Muscle of leg (tissue), 3 donors: ENCODE measurements at regions not wholly inside any gene's neighbourhood (a gene's known extent, or its start where the extent isn't known, plus 50 kb on each side); places are given as distances from the start of the nearest gene placed in this dataset.
"Not testable (repeated sequence)": the region's sequence is repeated elsewhere in the genome, so short reads cannot be mapped to it uniquely, and the experiment has no call there.

Experiments used
- DNase-seq: peaks from one replicate; pipeline ENCODE4 v3.0.0; 2013
- H3K27ac ChIP-seq: one replicate; pipeline ENCODE4 v1.5.1; 2013; ENCODE audit warnings: mild to moderate bottlenecking, low read length, control low read depth
- H3K27me3 ChIP-seq: one replicate; pipeline ENCODE4 v1.6.1; 2013; ENCODE audit warnings: low read length; ENCODE audit not compliant: control insufficient read depth, insufficient read depth
- H3K36me3 ChIP-seq: one replicate; pipeline ENCODE4 v1.6.1; 2013; ENCODE audit warnings: low read length; ENCODE audit not compliant: control insufficient read depth, insufficient read depth
- H3K4me1 ChIP-seq: one replicate; pipeline ENCODE4 v1.6.1; 2013; ENCODE audit warnings: low read length; ENCODE audit not compliant: control insufficient read depth, insufficient read depth
- H3K4me3 ChIP-seq: one replicate; pipeline ENCODE4 v1.5.1; 2013; ENCODE audit warnings: low read length, control low read depth
- H3K9me3 ChIP-seq: replicated peaks from 2 replicates; pipeline ENCODE4 v1.6.1; 2013; ENCODE audit warnings: low read depth, low read length; ENCODE audit not compliant: control insufficient read depth
- WGBS: methylation state at CpG from one replicate; pipeline ENCODE4 v1.1.5; 2013; ENCODE audit warnings: missing lambda C conversion rate; ENCODE audit not compliant: insufficient coverage; 5-methylcytosine and 5-hydroxymethylcytosine counted together

DNA sequence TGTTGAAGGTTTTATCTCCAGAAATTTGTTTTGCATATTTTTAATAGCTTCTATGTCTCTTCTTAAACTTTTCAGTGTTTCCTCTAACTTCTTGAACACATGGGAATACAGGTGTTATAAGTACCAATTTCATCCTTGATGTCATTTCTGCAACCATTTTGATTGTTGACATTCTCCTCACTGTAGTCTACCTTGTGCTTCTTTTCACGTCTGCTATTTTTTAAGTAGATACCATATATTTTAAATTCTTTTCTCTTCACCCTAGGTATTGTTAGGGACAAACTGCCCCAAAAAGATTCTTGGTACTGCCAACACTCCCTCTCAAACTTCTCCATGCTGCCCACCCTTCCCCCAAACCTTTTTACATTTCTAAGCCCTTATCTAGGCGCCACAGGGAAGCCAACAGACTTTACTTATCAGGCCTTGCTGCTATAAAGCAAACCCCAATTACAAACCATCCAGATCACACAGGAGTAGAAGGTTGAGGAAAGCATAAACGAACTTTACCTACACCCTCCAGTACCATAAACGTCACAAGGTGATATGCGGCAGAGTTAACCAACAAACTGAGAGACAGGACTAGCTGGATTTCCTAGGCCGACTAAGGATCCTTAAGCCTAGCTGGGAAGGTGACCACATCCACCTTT is 1165.3 kb downstream of the TAF11L14 start:
- WGBS: no CpG with 5 or more reads among the region's 6 CpGs
- no peaks in the 10 kb centered on the region for H3K4me1 ChIP-seq
- H3K9me3 ChIP-seq: no peaks in the 10 kb centered on the region
- no peaks in the 10 kb centered on the region for H3K27me3 ChIP-seq
- H3K36me3 ChIP-seq: no peaks in the 10 kb centered on the region
- no peak for DNase-seq
- no peak overlapping the region for H3K27ac ChIP-seq
- no peak overlapping the region for H3K4me3 ChIP-seq

GRCh38 chr5:18800293-18801025 is 1166.2 kb downstream of the TAF11L14 start:
- 92% methylated on average over 13 of the region's 19 CpGs for WGBS
- H3K27me3 ChIP-seq: no peaks in the 10 kb centered on the region
- H3K4me3 ChIP-seq: no peak overlapping the region
- no peak for DNase-seq
- H3K9me3 ChIP-seq: no peaks in the 10 kb centered on the region
- no peaks in the 10 kb centered on the region for H3K36me3 ChIP-seq
- no peak overlapping the region for H3K27ac ChIP-seq
- H3K4me1 ChIP-seq: no peaks in the 10 kb centered on the region

- not testable (repeated sequence) for DNase-seq, H3K4me1 ChIP-seq, H3K9me3 ChIP-seq, H3K27ac ChIP-seq, H3K36me3 ChIP-seq, H3K4me3 ChIP-seq, H3K27me3 ChIP-seq
- 90% methylated on average over 2 of the region's 3 CpGs for WGBS
Observed at GRCh38 chr5:18801413-18801812, 1167.2 kb downstream of the TAF11L14 start.

DNA sequence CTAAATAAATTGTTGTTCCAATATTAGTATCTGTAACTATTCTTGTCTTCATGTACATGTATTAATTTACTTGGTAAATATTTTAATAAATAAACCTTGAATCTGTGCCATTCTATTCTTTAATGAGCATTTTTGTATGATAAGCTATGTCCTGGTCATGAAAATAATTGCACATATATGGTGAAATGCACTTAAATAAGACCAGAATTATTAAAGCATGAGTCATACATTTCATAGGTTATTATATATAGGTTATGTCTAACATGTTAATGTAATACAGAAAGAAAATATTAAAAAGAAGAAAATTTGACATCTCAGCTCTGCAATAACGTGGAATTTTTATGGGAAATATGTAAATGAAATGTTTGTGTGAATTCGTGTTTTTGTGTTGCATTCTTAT is 1168.1 kb downstream of the TAF11L14 start:
- no peak overlapping the region for H3K4me3 ChIP-seq

GRCh38 chr5:18805376-18805775 is 1171.1 kb downstream of the TAF11L14 start:
- Histone ChIP-seq H3K4me3 (no peak overlapping the region), H3K36me3 (no peaks in the 10 kb centered on the region), H3K9me3 (no peaks in the 10 kb centered on the region), H3K27me3 (no peaks in the 10 kb centered on the region), H3K4me1 (no peaks in the 10 kb centered on the region), H3K27ac (no peak overlapping the region)
- no peak for DNase-seq
- WGBS: no CpG with 5 or more reads among the region's 2 CpGs

More for the DNA sequence above, 1168.1 kb downstream of the TAF11L14 start:
- WGBS: no CpG with 5 or more reads among the region's 2 CpGs
- H3K9me3 ChIP-seq: no peaks in the 10 kb centered on the region
- no peak overlapping the region for H3K27ac ChIP-seq
- H3K4me1 ChIP-seq: no peaks in the 10 kb centered on the region
- no peak for DNase-seq
- H3K27me3 ChIP-seq: no peaks in the 10 kb centered on the region
- H3K36me3 ChIP-seq: no peaks in the 10 kb centered on the region

- H3K36me3 ChIP-seq: no peaks in the 10 kb centered on the region
- no peak overlapping the region for H3K4me3 ChIP-seq
- no peaks in the 10 kb centered on the region for H3K9me3 ChIP-seq
- H3K27ac ChIP-seq: no peak overlapping the region
- H3K27me3 ChIP-seq: no peaks in the 10 kb centered on the region
- no peak for DNase-seq
- 100% methylated on average over 2 of the region's 10 CpGs for WGBS
- H3K4me1 ChIP-seq: no peaks in the 10 kb centered on the region
Observed at GRCh38 chr5:18807256-18808149, 1173.2 kb downstream of the TAF11L14 start.

- H3K4me1 ChIP-seq: no peaks in the 10 kb centered on the region
- H3K4me3 ChIP-seq: no peak overlapping the region
- no peaks in the 10 kb centered on the region for H3K36me3 ChIP-seq
- no peaks in the 10 kb centered on the region for H3K9me3 ChIP-seq
- no peak overlapping the region for H3K27ac ChIP-seq
- no peak for DNase-seq
- H3K27me3 ChIP-seq: no peaks in the 10 kb centered on the region
- whole genome bisulfite sequencing: 40% methylated on average over 2 of the region's 4 CpGs
Observed at GRCh38 chr5:18811661-18812060, 1176.3 kb downstream of the CDH18 start.

GRCh38 chr5:18828351-18828750 is 1159.6 kb downstream of the CDH18 start:
- H3K9me3 ChIP-seq: no peaks in the 10 kb centered on the region
- DNase-seq: no peak
- no peaks in the 10 kb centered on the region for H3K4me1 ChIP-seq
- H3K4me3 ChIP-seq: no peak overlapping the region
- H3K27ac ChIP-seq: no peak overlapping the region
- H3K36me3 ChIP-seq: no peaks in the 10 kb centered on the region
- 88% methylated on average over 1 of the region's 1 CpG for WGBS
- H3K27me3 ChIP-seq: no peaks in the 10 kb centered on the region

DNA sequence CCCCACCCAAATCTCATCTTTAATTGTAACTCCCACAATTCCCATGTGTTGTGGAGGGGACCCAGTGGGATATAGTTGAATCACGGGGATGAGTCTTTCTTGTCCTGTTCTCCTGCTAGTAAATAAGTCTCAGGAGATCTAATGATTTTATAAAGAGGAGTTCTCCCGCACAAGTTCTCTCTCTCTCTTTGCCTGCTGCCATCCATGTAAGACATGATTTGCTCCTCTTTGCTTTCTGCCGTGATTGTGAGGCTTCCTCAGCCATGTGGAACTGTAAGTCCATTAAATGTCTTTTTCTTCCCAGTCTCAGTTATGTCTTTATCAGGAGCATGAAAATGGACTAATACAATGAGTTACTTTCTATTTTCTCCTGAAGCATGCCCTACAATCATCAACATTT is 1158.5 kb downstream of the CDH18 start:
- Histone ChIP-seq H3K36me3 (no peaks in the 10 kb centered on the region), H3K27me3 (no peaks in the 10 kb centered on the region), H3K27ac (no peak overlapping the region), H3K4me1 (no peaks in the 10 kb centered on the region), H3K4me3 (no peak overlapping the region), H3K9me3 (no peaks in the 10 kb centered on the region)
- WGBS: no CpG with 5 or more reads among the region's 3 CpGs
- no peak for DNase-seq

DNA sequence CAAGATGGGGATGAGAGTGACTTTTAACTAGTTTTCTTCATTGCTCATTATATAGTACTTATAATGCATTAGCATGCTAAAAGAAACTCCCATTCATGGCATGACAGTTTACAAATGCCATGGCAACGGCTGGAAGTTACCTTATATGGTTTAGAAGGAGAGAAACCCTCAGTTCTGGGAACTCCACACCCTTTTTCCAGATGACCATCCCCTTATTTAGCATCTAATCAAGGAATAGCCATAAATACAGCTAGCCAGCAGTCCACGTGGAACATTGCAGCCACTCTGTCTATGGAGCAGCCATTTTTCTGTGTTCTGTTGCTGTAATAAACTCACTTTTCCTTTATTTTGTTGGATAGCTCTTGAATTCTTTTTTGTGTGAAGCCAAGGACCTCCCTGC is 1137.8 kb downstream of the CDH18 start:
- no peak for DNase-seq
- H3K27me3 ChIP-seq: no peaks in the 10 kb centered on the region
- no peaks in the 10 kb centered on the region for H3K4me1 ChIP-seq
- no peaks in the 10 kb centered on the region for H3K9me3 ChIP-seq
- WGBS: no CpG with 5 or more reads among the region's 2 CpGs
- no peak overlapping the region for H3K27ac ChIP-seq
- no peaks in the 10 kb centered on the region for H3K36me3 ChIP-seq
- no peak overlapping the region for H3K4me3 ChIP-seq
